OCI-LY1 (cell line): ENCODE measurements at regions not wholly inside any gene's neighbourhood (a gene's known extent, or its start where the extent isn't known, plus 50 kb on each side); places are given as distances from the start of the nearest gene placed in this dataset.

Experiments
- H2AFZ ChIP-seq: fragments of 200-600 bp; sonication (generic), shearing (Covaris generic); 2 replicates; pipeline ENCODE4 v1.6.0; 2014; ENCODE audit warnings: antibody characterized with exemption, mild to moderate bottlenecking, low read length
- H3F3A ChIP-seq: fragments of 200-600 bp; sonication (generic), shearing (Covaris generic); 2 replicates; pipeline ENCODE4 v1.6.0; 2014; ENCODE audit warnings: mild to moderate bottlenecking, antibody characterized with exemption, low read length, moderate library complexity; ENCODE audit not compliant: insufficient read depth
- H3K27ac ChIP-seq: fragments of 200-600 bp; sonication (generic); 2 replicates; pipeline ENCODE4 v1.5.1; 2014; ENCODE audit warnings: low read length, mixed run types, mild to moderate bottlenecking, low read depth; ENCODE audit not compliant: poor library complexity, severe bottlenecking
- H3K27me3 ChIP-seq: fragments of 200-600 bp; sonication (generic); 2 replicates; pipeline ENCODE4 v1.6.0; 2014; ENCODE audit warnings: antibody characterized with exemption, mild to moderate bottlenecking, low read length, moderate library complexity; ENCODE audit not compliant: insufficient read depth
- H3K36me3 ChIP-seq: fragments of 200-600 bp; sonication (generic); 2 replicates; pipeline ENCODE4 v1.6.1; 2014; ENCODE audit warnings: mild to moderate bottlenecking, antibody characterized with exemption, low read length, moderate library complexity, mixed read lengths; ENCODE audit not compliant: insufficient read depth
- H3K4me1 ChIP-seq: fragments of 200-600 bp; sonication (generic); 2 replicates; pipeline ENCODE4 v1.5.1; 2014; ENCODE audit warnings: mild to moderate bottlenecking, low read length, moderate library complexity; ENCODE audit not compliant: insufficient read depth, severe bottlenecking
- H3K4me2 ChIP-seq: fragments of 200-600 bp; sonication (generic), shearing (Covaris generic); 2 replicates; pipeline ENCODE4 v1.6.1; 2014; ENCODE audit warnings: low read length
- H3K4me3 ChIP-seq: fragments of 200-600 bp; sonication (generic); 2 replicates; pipeline ENCODE4 v1.5.1; 2014; ENCODE audit warnings: low read length, low read depth, mild to moderate bottlenecking, mixed read lengths; ENCODE audit not compliant: poor library complexity, severe bottlenecking
- H3K79me2 ChIP-seq: fragments of 200-600 bp; shearing (Covaris generic); 2 replicates; pipeline ENCODE4 v1.6.1; 2016; ENCODE audit warnings: mixed run types, low read length, mixed read lengths; ENCODE audit not compliant: insufficient read depth
- H3K9ac ChIP-seq: fragments of 200-600 bp; sonication (generic), shearing (Covaris generic); 2 replicates; pipeline ENCODE4 v1.6.1; 2014; ENCODE audit warnings: mild to moderate bottlenecking, low read length, mixed read lengths
- H3K9me2 ChIP-seq: fragments of 200-600 bp; sonication (generic), shearing (Covaris generic); 2 replicates; pipeline ENCODE4 v1.6.1; 2014; ENCODE audit warnings: low read depth, mild to moderate bottlenecking, low read length, mixed read lengths
- H3K9me3 ChIP-seq: fragments of 200-600 bp; shearing (Covaris generic); 2 replicates; pipeline ENCODE4 v1.6.1; 2014; ENCODE audit warnings: low read length, mixed read lengths
- H4K20me1 ChIP-seq: fragments of 200-600 bp; sonication (generic), shearing (Covaris generic); 2 replicates; pipeline ENCODE4 v1.6.0; 2016; ENCODE audit warnings: mild to moderate bottlenecking, low read length; ENCODE audit not compliant: insufficient read depth
- EZH2 ChIP-seq: fragments of 200-600 bp; sonication (generic), shearing (Covaris generic); IDR thresholded peaks from 2 replicates; pipeline ENCODE4 v1.8.0; 2017; ENCODE audit warnings: borderline replicate concordance, mixed run types, mild to moderate bottlenecking, antibody characterized with exemption, low read length, moderate library complexity, mixed read lengths
- TF ChIP-seq, protein P1 (sequence below): fragments of 200-600 bp; sonication (generic), shearing (Covaris generic); IDR thresholded peaks from 2 replicates; pipeline ENCODE4 v1.5.1; 2017; ENCODE audit warnings: mild to moderate bottlenecking, antibody characterized with exemption, low read length, moderate library complexity, mixed read lengths

- TF ChIP-seq, protein P1, sequence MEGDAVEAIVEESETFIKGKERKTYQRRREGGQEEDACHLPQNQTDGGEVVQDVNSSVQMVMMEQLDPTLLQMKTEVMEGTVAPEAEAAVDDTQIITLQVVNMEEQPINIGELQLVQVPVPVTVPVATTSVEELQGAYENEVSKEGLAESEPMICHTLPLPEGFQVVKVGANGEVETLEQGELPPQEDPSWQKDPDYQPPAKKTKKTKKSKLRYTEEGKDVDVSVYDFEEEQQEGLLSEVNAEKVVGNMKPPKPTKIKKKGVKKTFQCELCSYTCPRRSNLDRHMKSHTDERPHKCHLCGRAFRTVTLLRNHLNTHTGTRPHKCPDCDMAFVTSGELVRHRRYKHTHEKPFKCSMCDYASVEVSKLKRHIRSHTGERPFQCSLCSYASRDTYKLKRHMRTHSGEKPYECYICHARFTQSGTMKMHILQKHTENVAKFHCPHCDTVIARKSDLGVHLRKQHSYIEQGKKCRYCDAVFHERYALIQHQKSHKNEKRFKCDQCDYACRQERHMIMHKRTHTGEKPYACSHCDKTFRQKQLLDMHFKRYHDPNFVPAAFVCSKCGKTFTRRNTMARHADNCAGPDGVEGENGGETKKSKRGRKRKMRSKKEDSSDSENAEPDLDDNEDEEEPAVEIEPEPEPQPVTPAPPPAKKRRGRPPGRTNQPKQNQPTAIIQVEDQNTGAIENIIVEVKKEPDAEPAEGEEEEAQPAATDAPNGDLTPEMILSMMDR = no peak
- TF ChIP-seq EZH2 = no peak
- H3K9me2 ChIP-seq = no peaks in the 10 kb centered on the region
- H3F3A ChIP-seq = no peaks in the 10 kb centered on the region
- no peak overlapping the region for H3K4me3 ChIP-seq
- no peak overlapping the region for H3K4me2 ChIP-seq
- H3K9ac ChIP-seq = no peak overlapping the region
- no peak overlapping the region for H2AFZ ChIP-seq
- H3K79me2 ChIP-seq = no peaks in the 10 kb centered on the region
- H4K20me1 ChIP-seq = no peaks in the 10 kb centered on the region
- no peaks in the 10 kb centered on the region for H3K9me3 ChIP-seq
- H3K27me3 ChIP-seq = no peaks in the 10 kb centered on the region
- no peaks in the 10 kb centered on the region for H3K4me1 ChIP-seq
- no peaks in the 10 kb centered on the region for H3K36me3 ChIP-seq
- no peak overlapping the region for H3K27ac ChIP-seq
These were observed 147.8 kb downstream of the KCNE4 start for GRCh38 chr2:223199531-223200515.

DNA sequence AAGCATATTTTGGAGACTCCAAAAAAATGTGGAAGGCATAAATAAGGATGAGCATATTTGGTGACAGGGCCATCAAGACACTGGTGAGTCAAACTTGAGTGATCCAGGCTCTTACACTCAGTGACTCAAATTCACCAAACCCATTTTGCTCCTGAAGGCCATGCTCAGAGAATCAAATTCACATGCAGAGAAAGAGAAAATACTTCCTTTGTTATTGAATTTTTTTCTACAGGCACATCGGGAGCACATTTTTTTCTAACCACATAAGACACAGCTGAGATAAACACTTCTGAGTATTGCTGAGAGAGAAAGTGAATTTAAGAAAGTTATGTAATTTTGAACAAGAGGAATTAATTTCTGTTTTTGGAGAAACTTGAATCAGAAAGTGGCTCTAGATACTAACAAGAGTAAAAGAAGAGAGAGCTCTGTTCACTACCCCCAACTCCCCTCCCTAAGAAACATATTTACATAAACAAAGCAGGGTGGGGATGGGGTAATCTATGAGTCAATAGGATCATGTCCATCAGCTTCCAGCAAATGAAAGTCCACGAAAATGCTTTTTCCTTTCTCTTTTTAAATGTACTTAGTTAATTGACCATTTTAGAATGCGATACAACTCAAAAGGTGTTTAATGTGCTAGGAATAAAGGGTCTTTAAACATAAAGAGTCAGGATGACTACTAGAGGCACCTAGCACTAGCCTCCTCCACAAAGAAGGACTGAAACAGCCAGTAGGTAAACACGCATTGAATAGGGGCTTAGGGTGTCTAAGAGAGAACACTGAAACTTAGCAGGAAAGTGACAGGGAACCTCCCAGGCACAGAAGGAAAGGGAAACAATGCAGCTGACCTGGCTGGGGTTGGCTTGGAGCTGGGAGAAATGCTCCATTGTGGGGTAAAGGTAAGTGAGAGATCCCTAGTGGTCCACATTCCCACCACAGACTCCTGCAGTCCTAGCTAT, 152.3 kb downstream of the KCNE4 start:
- H3K4me1 ChIP-seq = no peaks in the 10 kb centered on the region
- H3K9me3 ChIP-seq = no peaks in the 10 kb centered on the region
- no peaks in the 10 kb centered on the region for H3K79me2 ChIP-seq
- H3K27ac ChIP-seq = no peak overlapping the region
- H4K20me1 ChIP-seq = no peaks in the 10 kb centered on the region
- H3K9me2 ChIP-seq = no peaks in the 10 kb centered on the region
- H3K4me3 ChIP-seq = no peak overlapping the region
- no peak overlapping the region for H2AFZ ChIP-seq
- no peak for TF ChIP-seq EZH2
- TF ChIP-seq, protein P1 = no peak
- H3K9ac ChIP-seq = no peak overlapping the region
- H3K4me2 ChIP-seq = no peak overlapping the region
- no peaks in the 10 kb centered on the region for H3K27me3 ChIP-seq
- H3K36me3 ChIP-seq = no peaks in the 10 kb centered on the region
- H3F3A ChIP-seq = no peaks in the 10 kb centered on the region

- Histone ChIP-seq H3K4me2 (no peak overlapping the region), H3F3A (no peaks in the 10 kb centered on the region), H3K79me2 (no peaks in the 10 kb centered on the region), H3K9me3 (no peaks in the 10 kb centered on the region), H3K9ac (no peak overlapping the region), H4K20me1 (no peaks in the 10 kb centered on the region), H3K27ac (no peak overlapping the region), H2AFZ (no peak overlapping the region), H3K4me3 (no peak overlapping the region), H3K36me3 (no peaks in the 10 kb centered on the region), H3K9me2 (no peaks in the 10 kb centered on the region), H3K4me1 (no peaks in the 10 kb centered on the region), H3K27me3 (no peaks in the 10 kb centered on the region)
- TF ChIP-seq EZH2 = no peak
- TF ChIP-seq, protein P1 = no peak
These were observed 158.5 kb downstream of the KCNE4 start for GRCh38 chr2:223210489-223210888.
